ENCODE measurements at regions not wholly inside any gene's neighbourhood (a gene's known extent, or its start where the extent isn't known, plus 50 kb on each side); places are given as distances from the start of the nearest gene placed in this dataset.

DNA sequence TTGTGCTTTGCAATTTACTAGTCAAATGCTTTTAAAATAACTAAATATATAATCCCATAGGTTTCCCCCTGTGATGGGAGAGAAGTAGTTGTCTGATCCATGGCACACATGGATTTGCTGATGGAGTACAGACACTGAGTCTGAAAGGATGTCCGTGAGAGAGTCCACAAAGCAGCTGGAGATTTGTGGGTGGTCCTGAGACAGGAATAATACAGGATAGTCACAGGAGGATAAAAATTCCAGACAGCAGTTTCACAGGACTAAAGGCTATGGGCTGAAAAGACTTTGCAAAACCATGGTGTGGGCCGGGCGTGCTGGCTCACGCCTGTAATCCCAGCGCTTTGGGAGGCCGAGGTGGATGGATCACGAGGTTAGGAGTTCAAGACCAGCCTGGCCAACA lies 58.7 kb upstream of the ZFR start:
- BruUV-seq (replicated peaks), result no TSS peak
- CTCF ChIA-PET, result no interaction called here
- no peaks in the 10 kb centered on the region for H3K9me3 ChIP-seq (ENCODE audit: control insufficient read depth, insufficient read depth, low read depth, low read length)
- intact Hi-C loops (cut with micrococcal nuclease; ENCODE audit: unreplicated experiment) (no loop called here), in situ Hi-C loops (cut with HindIII; ENCODE audit: low pct_unique_long_range_greater_than_20kb, low sequenced_read_pairs) (no loop called here)
- POLR2A ChIA-PET, result no interaction called here
- TF ChIP-seq, protein P1, sequence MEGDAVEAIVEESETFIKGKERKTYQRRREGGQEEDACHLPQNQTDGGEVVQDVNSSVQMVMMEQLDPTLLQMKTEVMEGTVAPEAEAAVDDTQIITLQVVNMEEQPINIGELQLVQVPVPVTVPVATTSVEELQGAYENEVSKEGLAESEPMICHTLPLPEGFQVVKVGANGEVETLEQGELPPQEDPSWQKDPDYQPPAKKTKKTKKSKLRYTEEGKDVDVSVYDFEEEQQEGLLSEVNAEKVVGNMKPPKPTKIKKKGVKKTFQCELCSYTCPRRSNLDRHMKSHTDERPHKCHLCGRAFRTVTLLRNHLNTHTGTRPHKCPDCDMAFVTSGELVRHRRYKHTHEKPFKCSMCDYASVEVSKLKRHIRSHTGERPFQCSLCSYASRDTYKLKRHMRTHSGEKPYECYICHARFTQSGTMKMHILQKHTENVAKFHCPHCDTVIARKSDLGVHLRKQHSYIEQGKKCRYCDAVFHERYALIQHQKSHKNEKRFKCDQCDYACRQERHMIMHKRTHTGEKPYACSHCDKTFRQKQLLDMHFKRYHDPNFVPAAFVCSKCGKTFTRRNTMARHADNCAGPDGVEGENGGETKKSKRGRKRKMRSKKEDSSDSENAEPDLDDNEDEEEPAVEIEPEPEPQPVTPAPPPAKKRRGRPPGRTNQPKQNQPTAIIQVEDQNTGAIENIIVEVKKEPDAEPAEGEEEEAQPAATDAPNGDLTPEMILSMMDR (IDR thresholded peaks at IDR 0.05), result no peak
- no peak for TF ChIP-seq TCF7L2 (IDR thresholded peaks at IDR 0.05; ENCODE audit: low read depth, low read length)
- TF ChIP-seq, protein P2, sequence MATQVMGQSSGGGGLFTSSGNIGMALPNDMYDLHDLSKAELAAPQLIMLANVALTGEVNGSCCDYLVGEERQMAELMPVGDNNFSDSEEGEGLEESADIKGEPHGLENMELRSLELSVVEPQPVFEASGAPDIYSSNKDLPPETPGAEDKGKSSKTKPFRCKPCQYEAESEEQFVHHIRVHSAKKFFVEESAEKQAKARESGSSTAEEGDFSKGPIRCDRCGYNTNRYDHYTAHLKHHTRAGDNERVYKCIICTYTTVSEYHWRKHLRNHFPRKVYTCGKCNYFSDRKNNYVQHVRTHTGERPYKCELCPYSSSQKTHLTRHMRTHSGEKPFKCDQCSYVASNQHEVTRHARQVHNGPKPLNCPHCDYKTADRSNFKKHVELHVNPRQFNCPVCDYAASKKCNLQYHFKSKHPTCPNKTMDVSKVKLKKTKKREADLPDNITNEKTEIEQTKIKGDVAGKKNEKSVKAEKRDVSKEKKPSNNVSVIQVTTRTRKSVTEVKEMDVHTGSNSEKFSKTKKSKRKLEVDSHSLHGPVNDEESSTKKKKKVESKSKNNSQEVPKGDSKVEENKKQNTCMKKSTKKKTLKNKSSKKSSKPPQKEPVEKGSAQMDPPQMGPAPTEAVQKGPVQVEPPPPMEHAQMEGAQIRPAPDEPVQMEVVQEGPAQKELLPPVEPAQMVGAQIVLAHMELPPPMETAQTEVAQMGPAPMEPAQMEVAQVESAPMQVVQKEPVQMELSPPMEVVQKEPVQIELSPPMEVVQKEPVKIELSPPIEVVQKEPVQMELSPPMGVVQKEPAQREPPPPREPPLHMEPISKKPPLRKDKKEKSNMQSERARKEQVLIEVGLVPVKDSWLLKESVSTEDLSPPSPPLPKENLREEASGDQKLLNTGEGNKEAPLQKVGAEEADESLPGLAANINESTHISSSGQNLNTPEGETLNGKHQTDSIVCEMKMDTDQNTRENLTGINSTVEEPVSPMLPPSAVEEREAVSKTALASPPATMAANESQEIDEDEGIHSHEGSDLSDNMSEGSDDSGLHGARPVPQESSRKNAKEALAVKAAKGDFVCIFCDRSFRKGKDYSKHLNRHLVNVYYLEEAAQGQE (IDR thresholded peaks at IDR 0.05; ENCODE audit: insufficient read depth in 1 of 2, low read depth in 2 of 2, low read length in 1 of 2), result no peak
- TF ChIP-seq POLR2AphosphoS5 (IDR thresholded peaks at IDR 0.05; ENCODE audit: low read depth, low read length), result no peak
- no peak for TF ChIP-seq SIN3A (IDR thresholded peaks at IDR 0.05; ENCODE audit: borderline replicate concordance, insufficient read depth, low read depth, low read length)
- H3K4me3 ChIP-seq (ENCODE audit: low read depth in 2 of 2, low read length in 2 of 2), result no peak overlapping the region
- H3K4me1 ChIP-seq (ENCODE audit: control insufficient read depth, insufficient read depth, low read length), result no peaks in the 10 kb centered on the region
- H3K27me3 ChIP-seq (ENCODE audit: control insufficient read depth, insufficient read depth, low read length), result peaks cover 4% of the 10 kb centered on the region; the same call in 1 of the 2 replicates
- no peak overlapping the region for H3K27ac ChIP-seq (ENCODE audit: low read length)
- H3K36me3 ChIP-seq (ENCODE audit: control insufficient read depth, insufficient read depth, low read length), result no peaks in the 10 kb centered on the region
- DNase-seq (ENCODE audit: low read depth, low spot score) (no peak), ATAC-seq (no peak)

DNA sequence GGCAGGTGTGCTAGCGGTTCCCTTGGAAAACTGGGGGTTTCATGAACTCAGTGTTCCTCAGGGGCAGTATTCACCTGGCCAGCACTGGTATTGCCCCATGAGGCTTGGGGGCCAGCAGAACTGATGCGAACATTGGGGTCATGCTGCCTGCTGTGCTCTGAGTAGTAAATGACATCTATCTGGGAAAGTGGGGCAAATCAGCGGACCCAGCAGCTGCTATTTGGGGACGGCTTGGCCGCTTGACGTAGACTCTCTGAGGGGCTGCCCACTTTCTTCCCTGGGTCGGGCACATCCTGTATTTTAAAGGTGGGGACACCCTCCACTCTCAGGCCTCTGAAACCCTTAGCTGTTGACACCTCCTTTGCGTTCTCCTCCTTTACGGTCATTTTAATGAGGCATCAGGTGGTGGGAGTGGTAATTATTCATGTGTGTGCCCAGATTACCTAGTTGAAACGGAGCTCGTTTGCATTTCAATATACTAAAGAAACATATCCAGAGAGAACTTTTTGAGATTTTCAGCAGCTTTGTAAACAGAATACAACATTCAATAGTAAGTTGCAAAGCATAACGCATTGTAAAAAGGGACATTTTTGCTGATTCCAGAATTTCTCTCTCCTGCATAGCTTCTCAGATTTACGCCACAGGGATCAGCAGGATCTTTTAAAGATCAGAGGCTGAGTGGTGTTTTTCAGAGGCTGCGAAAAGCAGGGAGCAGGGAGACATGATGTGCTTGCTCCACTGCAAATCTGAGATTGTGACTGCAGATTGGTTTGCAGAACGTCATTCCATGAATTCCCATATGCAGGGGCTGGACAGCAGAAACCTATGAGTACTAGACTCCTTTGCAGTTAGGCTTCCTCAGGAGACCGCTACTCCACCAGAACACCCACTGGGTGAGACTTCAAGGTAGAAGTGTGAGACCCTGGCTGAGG lies 56.8 kb upstream of the ZFR start:
- ChIA-PET CTCF (no interaction called here), POLR2A (no interaction called here)
- Histone ChIP-seq H3K9me3 (ENCODE audit: control insufficient read depth, insufficient read depth, low read depth, low read length) (no peaks in the 10 kb centered on the region), H3K4me3 (ENCODE audit: low read depth in 2 of 2, low read length in 2 of 2) (no peak overlapping the region), H3K27me3 (ENCODE audit: control insufficient read depth, insufficient read depth, low read length) (peaks cover 4% of the 10 kb centered on the region; the same call in 1 of the 2 replicates), H3K36me3 (ENCODE audit: control insufficient read depth, insufficient read depth, low read length) (no peaks in the 10 kb centered on the region), H3K27ac (ENCODE audit: low read length) (no peak overlapping the region), H3K4me1 (ENCODE audit: control insufficient read depth, insufficient read depth, low read length) (no peaks in the 10 kb centered on the region)
- ATAC-seq (no peak), DNase-seq (ENCODE audit: low read depth, low spot score) (no peak)
- in situ Hi-C loops (cut with HindIII; ENCODE audit: low pct_unique_long_range_greater_than_20kb, low sequenced_read_pairs) (no loop called here), intact Hi-C loops (cut with micrococcal nuclease; ENCODE audit: unreplicated experiment) (no loop called here)
- no peak for TF ChIP-seq POLR2AphosphoS5 (IDR thresholded peaks at IDR 0.05; ENCODE audit: low read depth, low read length)
- TF ChIP-seq, protein P2 (IDR thresholded peaks at IDR 0.05; ENCODE audit: insufficient read depth in 1 of 2, low read depth in 2 of 2, low read length in 1 of 2), result no peak
- TF ChIP-seq, protein P1 (IDR thresholded peaks at IDR 0.05), result no peak
- TF ChIP-seq SIN3A (IDR thresholded peaks at IDR 0.05; ENCODE audit: borderline replicate concordance, insufficient read depth, low read depth, low read length), result no peak
- no peak for TF ChIP-seq TCF7L2 (IDR thresholded peaks at IDR 0.05; ENCODE audit: low read depth, low read length)
- BruUV-seq (replicated peaks), result no TSS peak
